GM12864 (cell line): ENCODE measurements at regions not wholly inside any gene's neighbourhood (a gene's known extent, or its start where the extent isn't known, plus 50 kb on each side); places are given as distances from the start of the nearest gene placed in this dataset.
"Not testable (repeated sequence)": the region's sequence is repeated elsewhere in the genome, so short reads cannot be mapped to it uniquely, and the experiment has no call there.

ENCODE experiments used
- DNase-seq: peaks from one replicate; pipeline ENCODE4 v3.0.0-alpha.2; 2011; ENCODE audit warnings: low read depth
- H3K4me3 ChIP-seq: 2 replicates; pipeline ENCODE4 v1.5.1; 2011; ENCODE audit warnings: mild to moderate bottlenecking, low read depth, low read length, control low read depth
- TF ChIP-seq, protein P1 (sequence below): IDR thresholded peaks from 2 replicates; pipeline ENCODE4 v1.5.1; 2011; ENCODE audit warnings: low read depth, mild to moderate bottlenecking, moderate library complexity, low read length, control low read depth, inconsistent platforms; ENCODE audit errors: missing control alignments

GRCh38 chr14:30464481-30464880, 94.5 kb upstream of the G2E3 start:
- TF ChIP-seq, protein P1, sequence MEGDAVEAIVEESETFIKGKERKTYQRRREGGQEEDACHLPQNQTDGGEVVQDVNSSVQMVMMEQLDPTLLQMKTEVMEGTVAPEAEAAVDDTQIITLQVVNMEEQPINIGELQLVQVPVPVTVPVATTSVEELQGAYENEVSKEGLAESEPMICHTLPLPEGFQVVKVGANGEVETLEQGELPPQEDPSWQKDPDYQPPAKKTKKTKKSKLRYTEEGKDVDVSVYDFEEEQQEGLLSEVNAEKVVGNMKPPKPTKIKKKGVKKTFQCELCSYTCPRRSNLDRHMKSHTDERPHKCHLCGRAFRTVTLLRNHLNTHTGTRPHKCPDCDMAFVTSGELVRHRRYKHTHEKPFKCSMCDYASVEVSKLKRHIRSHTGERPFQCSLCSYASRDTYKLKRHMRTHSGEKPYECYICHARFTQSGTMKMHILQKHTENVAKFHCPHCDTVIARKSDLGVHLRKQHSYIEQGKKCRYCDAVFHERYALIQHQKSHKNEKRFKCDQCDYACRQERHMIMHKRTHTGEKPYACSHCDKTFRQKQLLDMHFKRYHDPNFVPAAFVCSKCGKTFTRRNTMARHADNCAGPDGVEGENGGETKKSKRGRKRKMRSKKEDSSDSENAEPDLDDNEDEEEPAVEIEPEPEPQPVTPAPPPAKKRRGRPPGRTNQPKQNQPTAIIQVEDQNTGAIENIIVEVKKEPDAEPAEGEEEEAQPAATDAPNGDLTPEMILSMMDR = no peak
- H3K4me3 ChIP-seq = no peak overlapping the region
- DNase-seq = no peak

DNA sequence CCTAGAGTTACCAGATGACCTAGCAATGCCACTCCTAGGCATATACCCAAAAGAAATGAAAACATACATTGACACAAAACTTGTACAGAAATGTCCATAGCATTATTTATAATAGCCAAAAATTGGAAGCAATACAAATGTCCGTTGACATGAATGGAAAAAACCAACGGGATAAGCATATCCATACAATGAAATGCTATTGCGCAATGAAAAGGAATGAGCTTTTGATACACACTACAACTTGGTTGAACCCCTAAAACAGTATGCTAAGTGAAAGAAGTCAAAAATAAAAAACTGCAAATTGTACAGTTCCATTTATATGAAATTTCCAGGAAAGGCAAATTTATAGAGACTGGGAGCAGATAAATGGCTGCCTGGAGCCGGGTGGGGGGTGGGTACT, 90.6 kb upstream of the G2E3 start:
- TF ChIP-seq, protein P1 = no peak
- H3K4me3 ChIP-seq = no peak overlapping the region
- no peak for DNase-seq

DNA sequence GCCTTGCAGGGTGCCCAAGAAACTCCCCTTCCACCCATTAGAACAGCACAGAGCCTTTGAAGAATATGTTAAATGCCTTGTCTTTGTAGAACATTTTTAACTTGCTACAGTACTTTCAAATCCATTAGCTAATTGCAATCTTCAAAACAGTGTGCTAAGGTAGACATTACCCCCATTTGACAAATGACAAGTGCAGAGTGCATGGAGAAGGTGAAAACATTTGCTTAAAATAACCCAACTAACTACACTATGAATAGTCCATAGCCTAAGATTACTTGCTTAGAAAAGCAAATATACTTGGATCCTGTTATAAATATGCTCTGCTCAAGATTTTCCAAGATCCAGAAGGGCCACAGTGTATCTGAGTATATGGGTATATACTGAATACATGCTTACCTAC, 87.0 kb upstream of the G2E3 start:
- DNase-seq = no peak
- H3K4me3 ChIP-seq = no peak overlapping the region
- TF ChIP-seq, protein P1 = no peak

GRCh38 chr14:30473846-30474696, 84.9 kb upstream of the G2E3 start:
- H3K4me3 ChIP-seq, DNase-seq: not testable (repeated sequence)

GRCh38 chr14:30482276-30482675, 76.7 kb upstream of the G2E3 start:
- no peak overlapping the region for H3K4me3 ChIP-seq
- DNase-seq = no peak
- TF ChIP-seq, protein P1 = no peak

DNA sequence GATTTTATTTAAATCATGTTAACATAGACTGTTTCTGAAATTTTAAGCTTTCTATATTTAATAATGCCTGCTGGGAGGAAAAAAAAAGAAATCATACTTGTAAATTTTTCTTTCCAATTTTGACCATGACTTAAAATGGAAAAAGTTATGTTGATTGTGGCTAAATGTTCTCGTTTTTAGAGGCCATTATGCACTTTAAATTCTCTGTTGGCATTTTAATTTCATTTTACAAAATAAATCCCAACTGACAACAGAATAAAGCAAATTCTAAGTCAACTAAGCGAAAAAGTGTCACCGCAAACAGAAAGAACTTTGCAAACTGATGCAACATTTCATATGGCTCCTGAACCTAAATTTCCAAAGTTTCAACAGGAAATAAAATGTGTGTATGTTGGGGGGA, 74.8 kb upstream of the G2E3 start:
- H3K4me3 ChIP-seq = no peak overlapping the region
- TF ChIP-seq, protein P1 = no peak
- DNase-seq = no peak

DNA sequence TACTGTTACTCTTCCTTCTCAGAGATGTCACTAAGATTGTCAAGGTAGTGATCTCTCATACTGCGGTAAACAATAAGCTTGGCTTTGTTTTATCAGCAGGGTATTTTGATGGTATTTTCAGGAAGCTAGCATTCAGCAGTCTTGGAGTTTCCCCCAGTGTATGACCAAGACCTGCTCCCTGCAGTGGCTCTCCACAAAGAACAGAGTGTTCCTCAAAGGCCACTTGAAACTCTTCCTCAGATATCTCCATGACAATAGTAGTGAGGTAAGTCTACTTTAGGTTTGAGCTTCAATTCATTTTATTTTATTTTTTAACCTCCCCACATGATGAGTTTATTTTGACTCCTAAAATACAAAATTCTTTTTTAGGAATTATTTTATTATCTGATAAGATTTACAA, 74.0 kb upstream of the G2E3 start:
- no peak overlapping the region for H3K4me3 ChIP-seq
- TF ChIP-seq, protein P1 = no peak
- DNase-seq = no peak
